Kasumi-1 (cell line): ENCODE measurements at regions not wholly inside any gene's neighbourhood (a gene's known extent, or its start where the extent isn't known, plus 50 kb on each side); places are given as distances from the start of the nearest gene placed in this dataset.

Experiments
- DNase-seq, 2 experiments: peaks; one replicate each; lab custom pipeline; 2025; lab: John Stamatoyannopoulos, UW

- no peak for DNase-seq
Measured at GRCh38 chr6:113095841-113096240, 748.7 kb downstream of the RFPL4B start.

- peak; percentile 11 to 31 for DNase-seq
Measured at GRCh38 chr6:113102761-113103160, 754.4 kb upstream of the MARCKS start.

- DNase-seq: no peak
Measured at GRCh38 chr6:113103634-113104361, 753.3 kb upstream of the MARCKS start.

GRCh38 chr6:113104541-113104940 is 752.6 kb upstream of the MARCKS start:
- no peak for DNase-seq

GRCh38 chr6:113104951-113105350 is 752.2 kb upstream of the MARCKS start:
- DNase-seq: no peak

- no peak for DNase-seq
Measured at GRCh38 chr6:113110211-113110610, 746.9 kb upstream of the MARCKS start.

GRCh38 chr6:113111550-113111949 is 745.6 kb upstream of the MARCKS start:
- no peak for DNase-seq

- no peak for DNase-seq
Measured at GRCh38 chr6:113112086-113112485, 745.1 kb upstream of the MARCKS start.

GRCh38 chr6:113115196-113115595 is 741.9 kb upstream of the MARCKS start:
- DNase-seq: peak; percentile 65 to 73

GRCh38 chr6:113120224-113120581 is 736.9 kb upstream of the MARCKS start:
- peak; percentile 26 to 52 for DNase-seq

GRCh38 chr6:113120582-113121285 is 736.4 kb upstream of the MARCKS start:
- peak; percentile 31 to 40 for DNase-seq

GRCh38 chr6:113121571-113121970 is 735.6 kb upstream of the MARCKS start:
- DNase-seq: no peak

GRCh38 chr6:113122060-113122459 is 735.1 kb upstream of the MARCKS start:
- DNase-seq: no peak

GRCh38 chr6:113125626-113126025 is 731.5 kb upstream of the MARCKS start:
- DNase-seq: no peak

- no peak for DNase-seq
Measured at GRCh38 chr6:113127786-113128419, 729.2 kb upstream of the MARCKS start.

- no peak for DNase-seq
Measured at GRCh38 chr6:113128661-113129060, 728.5 kb upstream of the MARCKS start.

- DNase-seq: no peak
Measured at GRCh38 chr6:113129991-113130390, 727.2 kb upstream of the MARCKS start.

- DNase-seq: no peak
Measured at GRCh38 chr6:113137426-113137825, 719.7 kb upstream of the MARCKS start.

- DNase-seq: no peak
Measured at GRCh38 chr6:113140721-113141120, 716.4 kb upstream of the MARCKS start.

- no peak for DNase-seq
Measured at GRCh38 chr6:113141901-113142300, 715.2 kb upstream of the MARCKS start.

- DNase-seq: no peak
Measured at GRCh38 chr6:113142671-113143174, 714.4 kb upstream of the MARCKS start.

- DNase-seq: no peak
Measured at GRCh38 chr6:113143206-113143605, 713.9 kb upstream of the MARCKS start.

- no peak for DNase-seq
Measured at GRCh38 chr6:113144117-113144516, 713.0 kb upstream of the MARCKS start.
